ENCODE measurements at regions not wholly inside any gene's neighbourhood (a gene's known extent, or its start where the extent isn't known, plus 50 kb on each side); places are given as distances from the start of the nearest gene placed in this dataset.

GRCh38 chr13:72639377-72639776 is 88.1 kb downstream of the MZT1 start:
- H3K27me3 ChIP-seq, result no peaks in the 10 kb centered on the region
- intact Hi-C loops (cut with DNase I; ENCODE audit: low total_unique reads), result no loop called here
- H3K9me3 ChIP-seq, result no peaks in the 10 kb centered on the region
- no peak overlapping the region for H3K27ac ChIP-seq
- H3K4me3 ChIP-seq, result no peak overlapping the region
- DNase-seq (ENCODE audit: low spot score in 2 of 2), result no peak
- TF ChIP-seq POLR2AphosphoS5 (IDR thresholded peaks at IDR 0.05) (no peak), POLR2A (IDR thresholded peaks at IDR 0.05) (no peak), CTCF (IDR thresholded peaks at IDR 0.05) (no peak)
- no peaks in the 10 kb centered on the region for H3K4me1 ChIP-seq
- no peaks in the 10 kb centered on the region for H3K36me3 ChIP-seq

GRCh38 chr13:72638059-72638815 is 89.2 kb downstream of the MZT1 start:
- Histone ChIP-seq H3K27me3 (no peaks in the 10 kb centered on the region), H3K4me1 (no peaks in the 10 kb centered on the region), H3K36me3 (no peaks in the 10 kb centered on the region), H3K27ac (no peak overlapping the region), H3K4me3 (no peak overlapping the region), H3K9me3 (no peaks in the 10 kb centered on the region)
- intact Hi-C loops (cut with DNase I; ENCODE audit: low total_unique reads), result no loop called here
- TF ChIP-seq POLR2AphosphoS5 (IDR thresholded peaks at IDR 0.05) (no peak), POLR2A (IDR thresholded peaks at IDR 0.05) (no peak), CTCF (IDR thresholded peaks at IDR 0.05) (no peak)
- DNase-seq (ENCODE audit: low spot score in 2 of 2), result no peak

GRCh38 chr13:72637561-72637960 is 89.9 kb downstream of the MZT1 start:
- Histone ChIP-seq H3K27me3 (no peaks in the 10 kb centered on the region), H3K4me3 (no peak overlapping the region), H3K27ac (no peak overlapping the region), H3K36me3 (no peaks in the 10 kb centered on the region), H3K9me3 (peaks cover 0 to 1% of the 10 kb centered on the region in 2 donors), H3K4me1 (no peaks in the 10 kb centered on the region)
- DNase-seq (ENCODE audit: low spot score in 2 of 2), result no peak
- TF ChIP-seq POLR2A (IDR thresholded peaks at IDR 0.05), result no peak
- no peak for TF ChIP-seq CTCF (IDR thresholded peaks at IDR 0.05)
- no peak for TF ChIP-seq POLR2AphosphoS5 (IDR thresholded peaks at IDR 0.05)
- intact Hi-C loops (cut with DNase I; ENCODE audit: low total_unique reads), result no loop called here

GRCh38 chr13:72634859-72635258 is 92.6 kb downstream of the MZT1 start:
- Histone ChIP-seq H3K27me3 (no peaks in the 10 kb centered on the region), H3K36me3 (no peaks in the 10 kb centered on the region), H3K4me3 (no peak overlapping the region), H3K4me1 (no peaks in the 10 kb centered on the region), H3K9me3 (peaks cover 0 to 5% of the 10 kb centered on the region in 2 donors), H3K27ac (no peak overlapping the region)
- DNase-seq (ENCODE audit: low spot score in 2 of 2), result no peak
- TF ChIP-seq CTCF (IDR thresholded peaks at IDR 0.05), result no peak
- no peak for TF ChIP-seq POLR2A (IDR thresholded peaks at IDR 0.05)
- TF ChIP-seq POLR2AphosphoS5 (IDR thresholded peaks at IDR 0.05), result no peak
- intact Hi-C loops (cut with DNase I; ENCODE audit: low total_unique reads), result no loop called here

GRCh38 chr13:72622546-72622945 is 104.9 kb downstream of the MZT1 start:
- H3K4me1 ChIP-seq, result no peaks in the 10 kb centered on the region
- intact Hi-C loops (cut with DNase I; ENCODE audit: low total_unique reads), result no loop called here
- no peaks in the 10 kb centered on the region for H3K9me3 ChIP-seq
- no peaks in the 10 kb centered on the region for H3K27me3 ChIP-seq
- H3K36me3 ChIP-seq, result no peaks in the 10 kb centered on the region
- no peak for TF ChIP-seq POLR2A (IDR thresholded peaks at IDR 0.05)
- no peak for TF ChIP-seq POLR2AphosphoS5 (IDR thresholded peaks at IDR 0.05)
- TF ChIP-seq CTCF (IDR thresholded peaks at IDR 0.05), result no peak
- no peak overlapping the region for H3K27ac ChIP-seq
- no peak for DNase-seq (ENCODE audit: low spot score in 2 of 2)
- H3K4me3 ChIP-seq, result no peak overlapping the region
